OCI-LY1 (cell line): ENCODE measurements at regions not wholly inside any gene's neighbourhood (a gene's known extent, or its start where the extent isn't known, plus 50 kb on each side); places are given as distances from the start of the nearest gene placed in this dataset.

Source experiments
- H2AFZ ChIP-seq: fragments of 200-600 bp; sonication (generic), shearing (Covaris generic); 2 replicates; pipeline ENCODE4 v1.6.0; 2014; ENCODE audit warnings: antibody characterized with exemption, mild to moderate bottlenecking, low read length
- H3F3A ChIP-seq: fragments of 200-600 bp; sonication (generic), shearing (Covaris generic); 2 replicates; pipeline ENCODE4 v1.6.0; 2014; ENCODE audit warnings: mild to moderate bottlenecking, antibody characterized with exemption, low read length, moderate library complexity; ENCODE audit not compliant: insufficient read depth
- H3K27ac ChIP-seq: fragments of 200-600 bp; sonication (generic); 2 replicates; pipeline ENCODE4 v1.5.1; 2014; ENCODE audit warnings: low read length, mixed run types, mild to moderate bottlenecking, low read depth; ENCODE audit not compliant: poor library complexity, severe bottlenecking
- H3K27me3 ChIP-seq: fragments of 200-600 bp; sonication (generic); 2 replicates; pipeline ENCODE4 v1.6.0; 2014; ENCODE audit warnings: antibody characterized with exemption, mild to moderate bottlenecking, low read length, moderate library complexity; ENCODE audit not compliant: insufficient read depth
- H3K36me3 ChIP-seq: fragments of 200-600 bp; sonication (generic); 2 replicates; pipeline ENCODE4 v1.6.1; 2014; ENCODE audit warnings: mild to moderate bottlenecking, antibody characterized with exemption, low read length, moderate library complexity, mixed read lengths; ENCODE audit not compliant: insufficient read depth
- H3K4me1 ChIP-seq: fragments of 200-600 bp; sonication (generic); 2 replicates; pipeline ENCODE4 v1.5.1; 2014; ENCODE audit warnings: mild to moderate bottlenecking, low read length, moderate library complexity; ENCODE audit not compliant: insufficient read depth, severe bottlenecking
- H3K4me2 ChIP-seq: fragments of 200-600 bp; sonication (generic), shearing (Covaris generic); 2 replicates; pipeline ENCODE4 v1.6.1; 2014; ENCODE audit warnings: low read length
- H3K4me3 ChIP-seq: fragments of 200-600 bp; sonication (generic); 2 replicates; pipeline ENCODE4 v1.5.1; 2014; ENCODE audit warnings: low read length, low read depth, mild to moderate bottlenecking, mixed read lengths; ENCODE audit not compliant: poor library complexity, severe bottlenecking
- H3K79me2 ChIP-seq: fragments of 200-600 bp; shearing (Covaris generic); 2 replicates; pipeline ENCODE4 v1.6.1; 2016; ENCODE audit warnings: mixed run types, low read length, mixed read lengths; ENCODE audit not compliant: insufficient read depth
- H3K9ac ChIP-seq: fragments of 200-600 bp; sonication (generic), shearing (Covaris generic); 2 replicates; pipeline ENCODE4 v1.6.1; 2014; ENCODE audit warnings: mild to moderate bottlenecking, low read length, mixed read lengths
- H3K9me2 ChIP-seq: fragments of 200-600 bp; sonication (generic), shearing (Covaris generic); 2 replicates; pipeline ENCODE4 v1.6.1; 2014; ENCODE audit warnings: low read depth, mild to moderate bottlenecking, low read length, mixed read lengths
- H3K9me3 ChIP-seq: fragments of 200-600 bp; shearing (Covaris generic); 2 replicates; pipeline ENCODE4 v1.6.1; 2014; ENCODE audit warnings: low read length, mixed read lengths
- H4K20me1 ChIP-seq: fragments of 200-600 bp; sonication (generic), shearing (Covaris generic); 2 replicates; pipeline ENCODE4 v1.6.0; 2016; ENCODE audit warnings: mild to moderate bottlenecking, low read length; ENCODE audit not compliant: insufficient read depth
- EZH2 ChIP-seq: fragments of 200-600 bp; sonication (generic), shearing (Covaris generic); IDR thresholded peaks from 2 replicates; pipeline ENCODE4 v1.8.0; 2017; ENCODE audit warnings: borderline replicate concordance, mixed run types, mild to moderate bottlenecking, antibody characterized with exemption, low read length, moderate library complexity, mixed read lengths
- TF ChIP-seq, protein P1 (sequence below): fragments of 200-600 bp; sonication (generic), shearing (Covaris generic); IDR thresholded peaks from 2 replicates; pipeline ENCODE4 v1.5.1; 2017; ENCODE audit warnings: mild to moderate bottlenecking, antibody characterized with exemption, low read length, moderate library complexity, mixed read lengths

- Histone ChIP-seq H3K4me3 (no peak overlapping the region), H3K27me3 (no peaks in the 10 kb centered on the region), H3K4me2 (no peak overlapping the region), H3K27ac (no peak overlapping the region), H3K36me3 (no peaks in the 10 kb centered on the region), H3K4me1 (no peaks in the 10 kb centered on the region), H4K20me1 (no peaks in the 10 kb centered on the region), H3K9ac (no peak overlapping the region), H3K9me2 (no peaks in the 10 kb centered on the region), H2AFZ (no peak overlapping the region), H3K9me3 (no peaks in the 10 kb centered on the region), H3F3A (no peaks in the 10 kb centered on the region), H3K79me2 (no peaks in the 10 kb centered on the region)
- TF ChIP-seq, protein P1, sequence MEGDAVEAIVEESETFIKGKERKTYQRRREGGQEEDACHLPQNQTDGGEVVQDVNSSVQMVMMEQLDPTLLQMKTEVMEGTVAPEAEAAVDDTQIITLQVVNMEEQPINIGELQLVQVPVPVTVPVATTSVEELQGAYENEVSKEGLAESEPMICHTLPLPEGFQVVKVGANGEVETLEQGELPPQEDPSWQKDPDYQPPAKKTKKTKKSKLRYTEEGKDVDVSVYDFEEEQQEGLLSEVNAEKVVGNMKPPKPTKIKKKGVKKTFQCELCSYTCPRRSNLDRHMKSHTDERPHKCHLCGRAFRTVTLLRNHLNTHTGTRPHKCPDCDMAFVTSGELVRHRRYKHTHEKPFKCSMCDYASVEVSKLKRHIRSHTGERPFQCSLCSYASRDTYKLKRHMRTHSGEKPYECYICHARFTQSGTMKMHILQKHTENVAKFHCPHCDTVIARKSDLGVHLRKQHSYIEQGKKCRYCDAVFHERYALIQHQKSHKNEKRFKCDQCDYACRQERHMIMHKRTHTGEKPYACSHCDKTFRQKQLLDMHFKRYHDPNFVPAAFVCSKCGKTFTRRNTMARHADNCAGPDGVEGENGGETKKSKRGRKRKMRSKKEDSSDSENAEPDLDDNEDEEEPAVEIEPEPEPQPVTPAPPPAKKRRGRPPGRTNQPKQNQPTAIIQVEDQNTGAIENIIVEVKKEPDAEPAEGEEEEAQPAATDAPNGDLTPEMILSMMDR, result no peak
- TF ChIP-seq EZH2, result no peak
These were observed 297.2 kb downstream of the CDH26 start for GRCh38 chr20:60255415-60255814.

DNA sequence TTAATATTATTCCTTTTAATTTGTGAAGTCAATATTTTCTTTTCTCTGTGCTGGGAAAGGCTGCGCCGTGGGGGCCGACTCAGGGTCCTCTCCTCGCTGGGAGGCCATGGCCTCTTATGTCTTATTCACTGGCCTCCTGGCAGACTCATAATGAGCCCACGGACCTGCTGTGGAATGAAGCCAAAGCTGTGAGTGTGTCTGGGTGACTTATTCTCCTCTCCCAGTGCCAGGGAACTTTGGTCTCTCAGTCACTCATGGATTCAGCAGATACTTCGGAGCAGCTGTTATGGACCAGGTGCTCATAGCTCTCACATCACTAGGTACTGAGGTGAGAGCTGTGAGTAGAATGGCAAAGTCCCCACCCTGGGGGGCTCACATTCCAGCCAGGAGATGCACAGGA, 297.6 kb downstream of the CDH26 start:
- no peak for TF ChIP-seq EZH2
- TF ChIP-seq, protein P1, result no peak
- Histone ChIP-seq H3K36me3 (no peaks in the 10 kb centered on the region), H3K27ac (no peak overlapping the region)

DNA sequence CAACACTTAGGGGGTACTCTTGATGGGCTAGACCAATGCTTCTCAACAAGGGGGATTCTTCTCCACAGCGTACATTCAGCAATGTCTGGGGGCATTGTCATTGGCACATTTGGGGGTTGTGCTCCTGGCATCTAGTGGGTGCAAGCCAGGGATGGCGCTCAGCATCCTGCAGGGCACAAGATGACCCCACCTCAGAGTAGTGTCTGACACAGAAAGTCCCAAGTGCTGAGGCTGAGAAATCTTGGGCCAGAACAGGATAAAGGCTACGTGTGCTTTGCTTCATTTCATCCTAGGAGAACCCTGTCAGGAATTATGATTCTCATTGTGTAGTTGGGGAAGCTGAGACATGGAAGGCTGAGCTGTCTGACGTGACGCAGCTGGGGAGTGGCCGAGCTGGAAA, 298.6 kb downstream of the CDH26 start:
- H4K20me1 ChIP-seq, result no peaks in the 10 kb centered on the region
- H3K9ac ChIP-seq, result no peak overlapping the region
- no peaks in the 10 kb centered on the region for H3K9me2 ChIP-seq
- H3K4me2 ChIP-seq, result no peak overlapping the region
- H3K4me3 ChIP-seq, result no peak overlapping the region
- TF ChIP-seq, protein P1, result no peak
- no peak for TF ChIP-seq EZH2
- no peak overlapping the region for H2AFZ ChIP-seq
- no peaks in the 10 kb centered on the region for H3F3A ChIP-seq
- no peaks in the 10 kb centered on the region for H3K4me1 ChIP-seq
- no peaks in the 10 kb centered on the region for H3K9me3 ChIP-seq
- no peaks in the 10 kb centered on the region for H3K27me3 ChIP-seq
- H3K36me3 ChIP-seq, result no peaks in the 10 kb centered on the region
- H3K79me2 ChIP-seq, result no peaks in the 10 kb centered on the region
- H3K27ac ChIP-seq, result no peak overlapping the region

More for the DNA sequence above, 297.6 kb downstream of the CDH26 start:
- no peaks in the 10 kb centered on the region for H3K79me2 ChIP-seq
- H3K9ac ChIP-seq, result no peak overlapping the region
- H3K27me3 ChIP-seq, result no peaks in the 10 kb centered on the region
- no peaks in the 10 kb centered on the region for H3F3A ChIP-seq
- no peaks in the 10 kb centered on the region for H3K9me2 ChIP-seq
- H4K20me1 ChIP-seq, result no peaks in the 10 kb centered on the region
- no peaks in the 10 kb centered on the region for H3K4me1 ChIP-seq
- H3K4me2 ChIP-seq, result no peak overlapping the region
- H2AFZ ChIP-seq, result no peak overlapping the region
- H3K9me3 ChIP-seq, result no peaks in the 10 kb centered on the region
- no peak overlapping the region for H3K4me3 ChIP-seq
